IMR-90 (cell line): ENCODE measurements at regions not wholly inside any gene's neighbourhood (a gene's known extent, or its start where the extent isn't known, plus 50 kb on each side); places are given as distances from the start of the nearest gene placed in this dataset.

ENCODE experiments used
- ATAC-seq: fragments of 200-7000 bp; cut with Tn5 transposase; 2 replicates; pipeline ENCODE4 v1.9.1; 2020; ENCODE audit warnings: low read depth, mild to moderate bottlenecking, moderate library complexity
- BruUV-seq: library from RNA; stranded (reverse); fragments of 400-500 nt; replicated peaks from 2 replicates; lab custom pipeline; 2021; lab: Mats Ljungman, UMichigan
- CTCF ChIA-PET: fragments of 300-600 bp; formaldehyde crosslinking; extraction: SDS; loops from one replicate; lab custom pipeline; 2021; ENCODE audit warnings: antibody characterized with exemption; lab: Yijun Ruan, JAX
- POLR2A ChIA-PET: fragments of 300-600 bp; sonication (Branson Sonifier 250); formaldehyde crosslinking; loops from one replicate; lab custom pipeline; 2022; ENCODE audit warnings: antibody characterized with exemption; ENCODE audit not compliant: unreplicated experiment; lab: Charles Lee
- DNase-seq: peaks from one replicate; pipeline ENCODE4 v3.0.0; 2013
- H2AFZ ChIP-seq: replicated peaks from 2 replicates; pipeline ENCODE3; 2013; ENCODE audit warnings: low read length, mild to moderate bottlenecking; ENCODE audit not compliant: poor library complexity
- H2AK5ac ChIP-seq: 2 replicates; pipeline ENCODE4 v1.6.1; 2013; ENCODE audit warnings: low read depth, low read length, inconsistent platforms
- H2AK9ac ChIP-seq: replicated peaks from 2 replicates; pipeline ENCODE3; 2013; ENCODE audit warnings: mild to moderate bottlenecking, low read depth, low read length, moderate library complexity; ENCODE audit not compliant: poor library complexity
- H2BK120ac ChIP-seq: 2 replicates; pipeline ENCODE4 v1.6.1; 2013; ENCODE audit warnings: low read depth, low read length, inconsistent platforms
- H2BK15ac ChIP-seq: 3 replicates; pipeline ENCODE4 v1.6.1; 2013; ENCODE audit warnings: low read depth, low read length, inconsistent platforms
- H2BK20ac ChIP-seq: 2 replicates; pipeline ENCODE4 v1.6.1; 2013; ENCODE audit warnings: low read depth, mild to moderate bottlenecking, inconsistent platforms, low read length, moderate library complexity
- H2BK5ac ChIP-seq: 2 replicates; pipeline ENCODE4 v1.6.1; 2013; ENCODE audit warnings: mild to moderate bottlenecking, low read depth, low read length, inconsistent platforms; ENCODE audit not compliant: poor library complexity, severe bottlenecking
- H3K14ac ChIP-seq: replicated peaks from 2 replicates; pipeline ENCODE4 v1.6.1; 2013; ENCODE audit warnings: low read depth, low read length, inconsistent platforms
- H3K18ac ChIP-seq: 2 replicates; pipeline ENCODE4 v1.6.1; 2013; ENCODE audit warnings: low read depth, low read length, control low read depth
- H3K23ac ChIP-seq: 2 replicates; pipeline ENCODE4 v1.6.1; 2013; ENCODE audit warnings: low read depth, low read length, inconsistent platforms
- H3K27ac ChIP-seq: 2 replicates; pipeline ENCODE4 v1.5.1; 2013; ENCODE audit warnings: mild to moderate bottlenecking, control low read depth, low read length; ENCODE audit not compliant: insufficient read depth
- H3K27me3 ChIP-seq: 2 replicates; pipeline ENCODE4 v1.6.1; 2013; ENCODE audit warnings: low read length; ENCODE audit not compliant: control insufficient read depth, insufficient read depth
- H3K36me3 ChIP-seq: 2 replicates; pipeline ENCODE4 v1.6.1; 2013; ENCODE audit warnings: low read length, mixed read lengths; ENCODE audit not compliant: control insufficient read depth, insufficient read depth
- H3K4ac ChIP-seq: 2 replicates; pipeline ENCODE4 v1.6.1; 2013; ENCODE audit warnings: low read depth, low read length, inconsistent platforms
- H3K4me1 ChIP-seq: 2 replicates; pipeline ENCODE4 v1.6.1; 2013; ENCODE audit warnings: low read length, mixed read lengths; ENCODE audit not compliant: control insufficient read depth, insufficient read depth
- H3K4me2 ChIP-seq: 2 replicates; pipeline ENCODE4 v1.6.1; 2013; ENCODE audit warnings: low read depth, mild to moderate bottlenecking, control low read depth, low read length, moderate library complexity
- H3K4me3 ChIP-seq: 2 replicates; pipeline ENCODE4 v1.5.1; 2013; ENCODE audit warnings: low read depth, mild to moderate bottlenecking, control low read depth, low read length, moderate library complexity; ENCODE audit not compliant: insufficient read depth
- H3K56ac ChIP-seq: 2 replicates; pipeline ENCODE4 v1.6.1; 2013; ENCODE audit warnings: low read length, inconsistent platforms; ENCODE audit not compliant: insufficient read depth; ENCODE audit errors: extremely low read depth
- H3K79me1 ChIP-seq, 2 experiments: 2 replicates each; pipeline ENCODE4 v1.6.1; 2013; ENCODE audit warnings: low read length in 2 of 2, inconsistent platforms in 1 of 2, low read depth in 1 of 2
- H3K9ac ChIP-seq: 2 replicates; pipeline ENCODE4 v1.6.1; 2013; ENCODE audit warnings: low read depth, low read length, control low read depth
- H3K9me1 ChIP-seq: 2 replicates; pipeline ENCODE4 v1.6.1; 2013; ENCODE audit warnings: low read length, inconsistent platforms; ENCODE audit not compliant: insufficient read depth
- H3K9me3 ChIP-seq: 2 replicates; pipeline ENCODE4 v1.6.1; 2013; ENCODE audit warnings: low read length; ENCODE audit not compliant: control insufficient read depth, insufficient read depth
- H4K20me1 ChIP-seq: 2 replicates; pipeline ENCODE4 v1.6.1; 2013; ENCODE audit warnings: low read length, inconsistent platforms; ENCODE audit not compliant: insufficient read depth
- H4K5ac ChIP-seq: 2 replicates; pipeline ENCODE4 v1.6.1; 2013; ENCODE audit warnings: mild to moderate bottlenecking, low read depth, low read length, control low read depth
- H4K8ac ChIP-seq, 2 experiments: 2 replicates each; pipeline ENCODE4 v1.6.1; 2013; ENCODE audit warnings: low read depth in 2 of 2, low read length in 2 of 2, control low read depth in 1 of 2, inconsistent platforms in 1 of 2
- H4K91ac ChIP-seq: 2 replicates; pipeline ENCODE4 v1.6.1; 2013; ENCODE audit warnings: low read depth, low read length, inconsistent platforms; ENCODE audit not compliant: insufficient read depth
- BHLHE40 ChIP-seq: fragments of 150-350 bp; IDR thresholded peaks from 2 replicates; pipeline ENCODE4 v1.6.1; 2016; ENCODE audit warnings: mild to moderate bottlenecking, low read depth, low read length
- CEBPB ChIP-seq: IDR thresholded peaks from 2 replicates; pipeline ENCODE4 v1.6.1; 2012; ENCODE audit warnings: low read depth, low read length, improper control_type of control experiment
- CHD1 ChIP-seq: IDR thresholded peaks from 2 replicates; pipeline ENCODE4 v1.6.1; 2012; ENCODE audit warnings: low read depth, low read length, improper control_type of control experiment
- CTCF ChIP-seq: conservative IDR thresholded peaks from 2 replicates; pipeline ENCODE4 v1.5.1; 2012; ENCODE audit warnings: mild to moderate bottlenecking, low read depth, low read length, improper control_type of control experiment
- FOS ChIP-seq: fragments of 150-350 bp; IDR thresholded peaks from 2 replicates; pipeline ENCODE4 v1.6.1; 2016; ENCODE audit warnings: low read depth, low read length
- MAZ ChIP-seq: IDR thresholded peaks from 2 replicates; pipeline ENCODE4 v1.6.1; 2012; ENCODE audit warnings: low read depth, mild to moderate bottlenecking, low read length, improper control_type of control experiment, moderate library complexity, borderline replicate concordance
- MXI1 ChIP-seq: IDR thresholded peaks from 2 replicates; pipeline ENCODE4 v1.6.1; 2012; ENCODE audit warnings: low read depth, mild to moderate bottlenecking, low read length, moderate library complexity, borderline replicate concordance
- NFE2L2 ChIP-seq: fragments of 150-350 bp; IDR thresholded peaks from 2 replicates; pipeline ENCODE4 v1.6.1; 2016; ENCODE audit warnings: low read depth, mild to moderate bottlenecking, low read length
- POLR2A ChIP-seq: IDR thresholded peaks from 2 replicates; pipeline ENCODE4 v1.6.1; 2012; ENCODE audit warnings: mild to moderate bottlenecking, low read depth, low read length
- RAD21 ChIP-seq: IDR thresholded peaks from 2 replicates; pipeline ENCODE4 v1.6.1; 2012; ENCODE audit warnings: low read length, improper control_type of control experiment
- RCOR1 ChIP-seq: IDR thresholded peaks from 2 replicates; pipeline ENCODE4 v1.6.1; 2012; ENCODE audit warnings: mild to moderate bottlenecking, low read length, improper control_type of control experiment; ENCODE audit not compliant: insufficient replicate concordance
- RFX5 ChIP-seq: IDR thresholded peaks from 2 replicates; pipeline ENCODE4 v1.8.0; 2012; ENCODE audit warnings: low read depth, mild to moderate bottlenecking, low read length, moderate library complexity
- SMC3 ChIP-seq: fragments of 150-350 bp; IDR thresholded peaks from 2 replicates; pipeline ENCODE4 v1.6.1; 2016; ENCODE audit warnings: low read depth, mild to moderate bottlenecking, antibody characterized with exemption, low read length, moderate library complexity
- WGBS, 2 experiments: methylation state at CpG; one replicate each; pipeline versions ENCODE4 v1.1.5 to v1.1.7; 2013; ENCODE audit warnings: missing lambda C conversion rate in 2 of 2; ENCODE audit not compliant: insufficient read length in 1 of 2; ENCODE audit errors: extremely low coverage in 2 of 2; 5-methylcytosine and 5-hydroxymethylcytosine counted together
- dilution Hi-C: fragments of 300-500 bp; cut with HindIII; formaldehyde crosslinking; loops from one replicate; pipeline ENCODE4 v1.14.3; 2018; ENCODE audit warnings: low sequenced_read_pairs; ENCODE audit not compliant: unreplicated experiment
- in situ Hi-C: fragments of 300-500 bp; cut with MboI; formaldehyde crosslinking; loops from 3 replicates; pipeline ENCODE4 v1.14.3; 2019; ENCODE audit warnings: low sequenced_read_pairs, inconsistent platforms, mixed read lengths
- intact Hi-C: fragments of 100-400 bp; cut with micrococcal nuclease; formaldehyde crosslinking; loops from 2 replicates; pipeline ENCODE4 v1.10.0; 2022
- TF ChIP-seq, protein P1 (sequence below): fragments of 150-350 bp; IDR thresholded peaks from 2 replicates; pipeline ENCODE4 v1.6.1; 2017; ENCODE audit warnings: mild to moderate bottlenecking, antibody characterized with exemption, low read length, low read depth

- intact Hi-C loops, result no loop called here
- Histone ChIP-seq H2BK120ac (no peak overlapping the region), H2AK5ac (no peak overlapping the region), H3K79me1 (no peaks in the 10 kb centered on the region), H3K27ac (no peak overlapping the region), H3K4me3 (no peak overlapping the region), H4K8ac (no peak overlapping the region), H3K4me2 (no peak overlapping the region), H3K36me3 (no peaks in the 10 kb centered on the region), H3K4me1 (no peaks in the 10 kb centered on the region), H3K27me3 (no peaks in the 10 kb centered on the region), H3K23ac (no peak overlapping the region), H3K14ac (no peak overlapping the region), H3K9me3 (peaks cover 62% of the 10 kb centered on the region), H2AFZ (no peak overlapping the region), H3K4ac (no peak overlapping the region), H3K18ac (no peak overlapping the region), H2BK20ac (no peak overlapping the region), H3K56ac (no peak overlapping the region), H4K20me1 (no peaks in the 10 kb centered on the region), H3K9me1 (no peaks in the 10 kb centered on the region), H4K91ac (no peak overlapping the region), H4K5ac (no peak overlapping the region), H2BK15ac (no peak overlapping the region), H3K9ac (no peak overlapping the region), H2AK9ac (no peak overlapping the region), H2BK5ac (no peak overlapping the region)
- POLR2A ChIA-PET, result no interaction called here
- TF ChIP-seq RAD21, result no peak
- no peak for TF ChIP-seq FOS
- TF ChIP-seq SMC3, result no peak
- no peak for TF ChIP-seq CHD1
- no peak for TF ChIP-seq NFE2L2
- TF ChIP-seq, protein P1, sequence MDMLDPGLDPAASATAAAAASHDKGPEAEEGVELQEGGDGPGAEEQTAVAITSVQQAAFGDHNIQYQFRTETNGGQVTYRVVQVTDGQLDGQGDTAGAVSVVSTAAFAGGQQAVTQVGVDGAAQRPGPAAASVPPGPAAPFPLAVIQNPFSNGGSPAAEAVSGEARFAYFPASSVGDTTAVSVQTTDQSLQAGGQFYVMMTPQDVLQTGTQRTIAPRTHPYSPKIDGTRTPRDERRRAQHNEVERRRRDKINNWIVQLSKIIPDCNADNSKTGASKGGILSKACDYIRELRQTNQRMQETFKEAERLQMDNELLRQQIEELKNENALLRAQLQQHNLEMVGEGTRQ, result no peak
- no peak for TF ChIP-seq BHLHE40
- no peak for TF ChIP-seq CTCF
- TF ChIP-seq MXI1, result no peak
- TF ChIP-seq POLR2A, result no peak
- TF ChIP-seq MAZ, result no peak
- TF ChIP-seq RCOR1, result no peak
- TF ChIP-seq RFX5, result no peak
- TF ChIP-seq CEBPB, result no peak
- 82% methylated on average over 12 of the region's 14 CpGs; no CpG with 5 or more reads in 1 of the 2 experiments for WGBS, 2 experiments
- in situ Hi-C loops, result no loop called here
- DNase-seq (no peak), ATAC-seq (no peak)
- no TSS peak for BruUV-seq
- dilution Hi-C loops, result no loop called here
- CTCF ChIA-PET, result no interaction called here
Observed at GRCh38 chr14:105847400-105847799, 321.0 kb downstream of the TMEM121 start.
